ENCODE measurements at regions not wholly inside any gene's neighbourhood (a gene's known extent, or its start where the extent isn't known, plus 50 kb on each side); places are given as distances from the start of the nearest gene placed in this dataset.

DNA sequence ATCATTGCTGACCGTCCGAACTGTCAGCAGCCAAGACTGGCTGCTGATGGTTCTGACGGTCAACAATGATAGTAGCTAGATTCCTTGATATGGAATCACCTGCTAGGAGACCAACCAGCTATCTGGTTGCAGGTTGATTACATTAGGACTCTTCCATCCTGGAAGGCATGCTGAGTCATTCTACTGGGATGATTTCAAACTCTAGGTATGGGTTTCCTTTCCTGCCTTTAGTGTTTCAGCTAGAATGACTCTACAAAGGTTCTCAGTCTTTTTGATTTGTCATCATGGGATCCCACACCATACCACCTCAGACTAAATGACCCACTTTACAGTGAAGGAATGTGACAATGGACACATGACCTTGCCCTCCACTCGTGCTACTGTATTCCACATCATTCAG lies 138.1 kb upstream of the KL start:
- no peak for TF ChIP-seq EZH2 (IDR thresholded peaks at IDR 0.05; ENCODE audit: borderline replicate concordance, insufficient read depth, low read length, poor library complexity, severe bottlenecking)
- TF ChIP-seq TAF1 (IDR thresholded peaks at IDR 0.05; ENCODE audit: low read depth), result no peak
- no peak for TF ChIP-seq EP300 (conservative IDR thresholded peaks at IDR 0.05; ENCODE audit: poor library complexity, severe bottlenecking)
- TF ChIP-seq, protein P1, sequence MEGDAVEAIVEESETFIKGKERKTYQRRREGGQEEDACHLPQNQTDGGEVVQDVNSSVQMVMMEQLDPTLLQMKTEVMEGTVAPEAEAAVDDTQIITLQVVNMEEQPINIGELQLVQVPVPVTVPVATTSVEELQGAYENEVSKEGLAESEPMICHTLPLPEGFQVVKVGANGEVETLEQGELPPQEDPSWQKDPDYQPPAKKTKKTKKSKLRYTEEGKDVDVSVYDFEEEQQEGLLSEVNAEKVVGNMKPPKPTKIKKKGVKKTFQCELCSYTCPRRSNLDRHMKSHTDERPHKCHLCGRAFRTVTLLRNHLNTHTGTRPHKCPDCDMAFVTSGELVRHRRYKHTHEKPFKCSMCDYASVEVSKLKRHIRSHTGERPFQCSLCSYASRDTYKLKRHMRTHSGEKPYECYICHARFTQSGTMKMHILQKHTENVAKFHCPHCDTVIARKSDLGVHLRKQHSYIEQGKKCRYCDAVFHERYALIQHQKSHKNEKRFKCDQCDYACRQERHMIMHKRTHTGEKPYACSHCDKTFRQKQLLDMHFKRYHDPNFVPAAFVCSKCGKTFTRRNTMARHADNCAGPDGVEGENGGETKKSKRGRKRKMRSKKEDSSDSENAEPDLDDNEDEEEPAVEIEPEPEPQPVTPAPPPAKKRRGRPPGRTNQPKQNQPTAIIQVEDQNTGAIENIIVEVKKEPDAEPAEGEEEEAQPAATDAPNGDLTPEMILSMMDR (IDR thresholded peaks at IDR 0.05; ENCODE audit: poor library complexity, severe bottlenecking), result no peak
